Ureter (tissue), 1 donor: ENCODE measurements at regions not wholly inside any gene's neighbourhood (a gene's known extent, or its start where the extent isn't known, plus 50 kb on each side); places are given as distances from the start of the nearest gene placed in this dataset.

Experiments
- DNase-seq: peaks from one replicate; pipeline ENCODE4 v3.0.0-alpha.2; 2020; ENCODE audit warnings: low spot score
- donor health status: DM: yes; HTN: yes; CAD: no.

DNA sequence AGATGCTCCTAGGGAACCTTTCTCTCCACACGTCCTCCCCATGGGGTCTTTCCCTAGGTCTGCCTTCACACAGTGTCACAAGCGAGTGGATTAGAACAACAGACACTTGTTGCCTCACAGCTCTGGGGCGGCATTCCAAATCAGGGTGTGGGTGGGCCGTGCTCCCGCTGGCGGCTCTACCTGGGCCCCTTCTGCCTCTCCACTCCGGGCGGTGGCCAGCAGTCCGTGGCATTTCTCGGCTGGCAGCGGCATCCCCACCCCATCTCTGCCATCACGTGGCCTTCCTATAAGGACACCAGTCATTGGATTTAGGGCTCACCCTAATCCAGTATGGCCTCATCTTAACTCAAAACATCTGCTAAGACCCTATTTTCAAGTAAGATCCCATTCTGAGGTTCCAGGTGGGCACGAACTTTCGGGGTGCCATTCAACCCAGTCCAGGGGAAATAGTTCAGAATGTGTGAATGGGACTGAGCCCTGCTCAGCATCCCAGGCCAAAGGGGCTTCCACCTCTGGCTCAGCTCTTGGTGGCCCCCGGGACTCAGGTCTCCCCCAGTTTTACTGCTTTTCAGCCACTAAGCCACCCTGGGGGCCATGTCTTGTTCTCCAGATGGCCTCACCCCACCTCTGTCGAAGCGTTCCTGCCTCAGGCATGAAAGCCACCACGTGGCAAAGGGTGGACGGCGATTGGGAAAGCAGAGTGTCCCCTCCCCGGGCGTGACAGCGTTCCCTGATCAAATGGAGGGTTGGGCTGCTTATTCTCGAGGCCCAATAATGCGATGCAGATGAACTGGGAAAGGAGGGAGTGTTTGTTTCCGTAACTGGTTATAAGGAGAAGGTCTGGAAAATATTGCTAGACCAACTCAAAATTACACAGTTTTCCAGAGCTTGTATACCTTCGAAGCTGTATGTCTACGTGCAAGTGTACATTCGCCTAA, 350.0 kb downstream of the GLRX3 start:
- no peak for DNase-seq

GRCh38 chr10:130486906-130487305, 350.7 kb downstream of the GLRX3 start:
- no peak for DNase-seq

GRCh38 chr10:130487566-130487965, 351.4 kb downstream of the GLRX3 start:
- no peak for DNase-seq

GRCh38 chr10:130489891-130490290, 353.7 kb downstream of the GLRX3 start:
- no peak for DNase-seq

- DNase-seq = no peak
These were observed 355.0 kb downstream of the GLRX3 start for GRCh38 chr10:130491011-130491692.

GRCh38 chr10:130491693-130492050, 355.5 kb downstream of the GLRX3 start:
- DNase-seq = no peak

DNA sequence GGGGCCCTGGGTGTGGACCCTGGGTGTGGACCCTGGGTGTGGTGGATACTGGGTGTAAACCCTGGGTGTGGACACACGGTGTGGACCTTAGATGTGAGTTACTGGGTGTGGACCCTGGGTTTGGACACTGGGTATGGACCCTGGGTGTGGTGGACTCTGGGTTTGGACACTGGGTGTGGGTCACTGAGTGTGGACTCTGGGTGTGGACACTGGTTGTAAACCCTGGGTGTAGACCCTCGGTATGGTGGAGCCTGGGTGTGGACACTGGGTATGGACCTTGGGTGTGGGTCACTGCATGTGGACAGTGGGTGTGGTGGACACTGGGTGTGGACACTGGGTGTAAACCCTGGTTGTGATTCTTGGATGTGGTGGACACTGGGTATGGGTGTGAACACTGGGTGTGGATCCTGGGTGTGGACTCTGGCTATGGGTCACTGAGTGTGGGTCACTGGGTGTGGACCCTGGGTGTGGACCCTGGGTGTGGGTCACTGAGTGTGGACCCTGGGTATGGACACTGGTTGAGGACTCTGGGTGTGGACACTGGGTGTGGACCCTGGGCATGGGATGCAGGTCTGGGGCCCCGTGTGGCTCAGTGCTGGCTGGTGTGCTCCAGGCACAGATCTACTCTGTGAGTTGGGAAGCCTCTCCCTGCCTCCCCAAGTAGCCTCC, 356.2 kb downstream of the GLRX3 start:
- DNase-seq = no peak

DNA sequence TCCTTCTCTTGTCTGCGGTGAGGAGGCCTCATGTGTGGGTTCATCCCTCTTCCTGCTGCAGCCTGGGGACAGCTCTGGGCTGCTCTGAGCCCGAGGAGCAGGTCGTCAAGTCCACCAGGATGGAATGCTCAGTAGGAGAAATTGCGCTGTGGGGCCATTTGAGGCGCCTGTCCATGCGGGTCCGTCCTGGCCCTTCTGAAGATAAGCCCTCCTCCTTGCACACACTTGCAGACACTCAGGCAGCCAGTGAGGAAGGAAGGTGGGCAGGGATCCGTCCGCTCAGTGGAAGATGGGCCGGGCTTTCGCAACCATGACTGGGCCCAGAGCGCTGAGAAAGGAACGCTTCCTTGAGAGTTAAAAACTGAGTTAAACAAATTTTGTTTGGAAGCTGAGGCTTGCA, 356.8 kb downstream of the GLRX3 start:
- no peak for DNase-seq

DNA sequence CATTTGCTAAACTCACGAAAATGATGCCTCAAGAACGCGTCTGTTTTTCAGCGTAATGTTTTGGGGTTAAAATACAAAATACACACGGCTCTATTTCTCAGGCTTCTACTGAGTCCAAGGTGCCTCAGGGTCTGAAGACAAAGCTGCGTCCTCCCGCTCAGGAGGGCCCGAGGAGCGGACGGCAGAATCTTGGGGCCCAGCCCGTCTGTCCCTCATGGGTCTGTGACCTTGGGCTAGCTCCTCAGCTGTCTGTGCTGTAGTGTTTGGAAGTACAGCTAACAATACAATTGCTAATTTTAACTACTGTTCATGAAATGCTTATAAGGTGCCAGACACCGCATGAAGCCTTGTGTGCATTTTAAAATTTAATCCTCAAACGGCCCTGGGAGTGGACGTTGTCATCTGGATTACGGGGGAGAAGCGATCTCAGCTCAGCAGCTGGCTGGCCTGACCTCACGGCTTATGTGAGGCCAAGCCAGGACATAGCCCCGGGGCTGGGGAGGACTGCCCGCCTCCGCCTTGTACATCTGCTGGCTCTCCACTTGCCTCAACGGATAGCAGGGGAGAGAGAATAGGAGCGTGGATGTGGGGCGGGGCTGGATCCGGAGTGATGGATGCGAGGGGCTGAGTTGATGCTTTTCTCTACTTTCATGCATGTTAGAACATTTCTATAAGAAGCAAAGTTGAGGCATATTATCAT, 357.4 kb downstream of the GLRX3 start:
- DNase-seq = no peak

DNA sequence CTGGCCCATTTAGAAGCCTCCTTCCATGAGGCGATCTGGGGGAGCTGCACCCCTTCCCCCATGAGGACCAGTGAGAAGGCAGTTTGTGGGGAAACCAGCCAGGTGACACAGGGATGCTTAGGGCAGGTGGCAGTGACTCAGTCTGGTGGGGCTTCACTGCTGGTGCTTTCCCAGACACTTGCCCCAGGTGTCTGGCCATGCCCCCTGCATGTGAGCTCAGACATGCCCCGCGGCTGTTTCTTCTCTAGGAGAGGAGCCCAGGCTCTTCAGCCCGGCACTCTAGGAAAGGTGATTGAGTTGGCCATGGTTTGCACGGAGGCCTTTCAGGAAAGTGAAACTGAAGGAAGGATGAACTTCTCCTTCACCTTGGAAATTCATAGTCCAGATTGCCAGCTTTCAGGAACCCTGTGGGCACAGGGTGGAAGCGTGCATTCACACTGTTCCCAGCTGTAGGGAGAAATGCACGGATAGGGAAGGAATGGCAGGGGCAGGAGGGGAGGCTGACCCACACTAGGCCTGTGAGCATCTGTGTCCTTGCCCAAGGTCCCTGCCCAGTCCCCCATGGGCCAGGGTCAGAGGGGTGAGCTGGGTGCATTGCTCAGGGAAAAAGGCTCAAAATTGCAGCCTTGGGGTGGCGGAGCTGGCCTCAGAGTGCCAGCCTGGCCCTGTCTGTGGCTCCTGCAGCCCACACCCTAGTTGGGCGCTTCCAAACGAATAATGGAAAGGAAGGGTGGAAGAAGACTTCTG, 359.1 kb downstream of the GLRX3 start:
- DNase-seq = no peak

DNA sequence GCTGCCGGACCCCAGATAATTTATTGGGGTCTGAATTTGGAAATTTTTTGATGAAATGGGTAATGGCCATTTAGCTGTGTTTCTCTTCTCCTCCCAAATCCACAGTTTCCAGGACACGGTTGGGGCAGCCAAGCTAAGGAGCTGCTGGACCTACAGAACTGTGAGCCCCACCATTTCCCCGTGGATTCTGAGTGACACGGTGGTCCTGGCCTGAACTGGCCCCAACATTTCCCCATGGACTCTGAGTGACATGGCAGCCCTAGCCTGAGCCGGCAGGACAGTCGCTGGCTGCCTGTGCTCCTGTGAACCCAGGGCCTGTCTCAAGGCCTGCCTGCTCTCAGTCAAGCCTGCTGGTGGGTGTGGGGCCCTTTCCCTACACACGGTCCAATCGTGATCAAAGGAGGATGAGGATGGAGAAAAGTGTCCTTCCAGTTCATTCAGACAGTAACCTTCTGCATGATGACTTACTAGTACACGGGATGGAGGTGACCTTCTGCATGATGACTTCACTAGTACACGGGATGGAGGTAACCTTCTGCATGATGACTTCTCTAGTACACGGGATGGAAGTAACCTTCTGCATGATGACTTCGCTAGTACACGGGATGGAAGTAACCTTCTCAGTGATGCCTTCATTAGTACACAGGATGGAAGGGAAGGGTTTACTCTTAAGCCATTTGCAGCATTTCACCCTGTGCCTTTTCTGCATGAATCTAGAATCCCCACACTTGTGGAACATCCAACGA, 359.9 kb downstream of the GLRX3 start:
- DNase-seq = no peak

- DNase-seq = no peak
These were observed 361.1 kb downstream of the GLRX3 start for GRCh38 chr10:130497056-130498010.

DNA sequence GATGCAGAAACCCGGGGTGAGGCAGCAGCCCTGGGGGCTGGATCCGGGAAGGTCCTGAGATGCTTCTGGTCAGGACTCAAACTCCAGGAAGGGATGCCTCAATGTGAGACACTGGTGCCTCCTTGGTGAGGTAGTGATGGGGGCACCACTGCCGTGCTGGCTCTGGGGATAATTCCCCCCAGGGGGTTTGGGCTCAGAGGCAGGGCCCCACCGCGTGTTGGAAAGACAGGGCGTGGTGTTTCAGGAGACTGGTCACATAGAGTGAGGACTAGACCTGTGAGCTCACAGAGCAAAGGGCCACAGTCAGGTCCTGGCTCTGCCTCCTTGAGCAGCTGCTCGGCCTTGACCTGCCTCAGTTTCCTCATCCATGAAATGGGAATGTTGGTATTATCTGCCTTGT, 361.9 kb downstream of the GLRX3 start:
- peak; percentile 31 for DNase-seq

DNA sequence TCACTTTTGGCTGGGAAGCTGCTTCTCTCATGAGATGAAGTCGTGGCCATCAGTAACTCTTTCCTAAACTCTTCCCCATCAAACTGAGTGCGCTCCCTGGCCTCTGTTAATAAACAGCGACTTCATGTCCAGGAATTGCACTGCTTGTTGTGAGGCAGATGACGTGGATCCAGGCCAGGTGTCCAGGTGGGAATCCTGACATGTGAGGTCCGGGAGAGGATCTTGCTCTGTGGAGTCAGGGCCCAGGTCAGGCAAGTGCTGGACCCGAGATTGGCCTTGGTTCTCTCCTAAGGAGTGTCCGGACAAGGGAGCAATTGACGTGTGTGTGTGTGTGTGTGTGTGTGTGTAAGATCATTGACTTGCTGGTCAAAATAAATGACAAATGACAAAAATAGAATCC, 362.7 kb downstream of the GLRX3 start:
- peak; percentile 24 for DNase-seq

DNA sequence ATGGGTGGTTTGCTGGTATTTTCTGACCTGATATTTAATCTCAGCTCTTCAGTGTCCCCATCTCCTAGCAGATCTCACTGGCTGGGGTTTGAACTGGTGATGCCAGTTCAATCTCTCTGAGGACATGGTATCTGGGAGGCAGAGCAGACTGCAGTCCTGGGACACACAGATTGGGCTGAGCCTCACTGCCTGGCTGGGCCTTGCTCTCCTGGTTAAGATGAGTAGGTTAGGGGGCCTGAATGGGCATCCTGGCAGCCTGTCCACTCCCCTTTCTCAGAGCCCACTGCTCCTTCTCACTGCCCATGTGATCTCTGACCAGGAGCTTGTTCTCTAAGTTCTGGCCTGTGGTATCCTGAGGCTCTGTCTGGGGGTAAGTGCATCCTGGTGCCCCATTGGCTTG, 363.4 kb downstream of the GLRX3 start:
- DNase-seq = no peak

- no peak for DNase-seq
These were observed 364.2 kb downstream of the GLRX3 start for GRCh38 chr10:130500261-130501000.

DNA sequence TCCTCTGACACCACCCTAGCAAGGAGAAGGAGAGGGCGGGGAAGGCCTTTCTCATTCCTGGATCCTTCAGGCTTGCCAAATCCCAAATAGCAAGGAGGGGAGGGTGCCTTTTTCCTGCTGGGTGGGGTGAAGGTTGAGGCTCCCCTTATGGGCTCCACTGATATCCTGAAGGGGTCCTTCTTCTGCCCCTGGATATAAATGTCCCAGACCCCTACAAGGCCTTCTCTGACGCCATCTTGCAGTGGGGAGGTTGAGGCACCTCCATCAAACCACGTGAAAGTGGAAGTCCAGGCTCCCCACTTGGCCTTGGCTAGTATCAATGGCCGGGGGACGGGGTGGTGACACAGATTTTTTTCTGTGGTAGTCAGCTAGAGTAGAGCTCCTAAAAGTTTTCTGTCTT, 371.3 kb downstream of the GLRX3 start:
- DNase-seq = no peak

- no peak for DNase-seq
These were observed 373.9 kb downstream of the GLRX3 start for GRCh38 chr10:130509881-130510689.
